DMS53 treated with DMSO at 0.1 percent for 48 hours (cell line): ENCODE measurements at regions not wholly inside any gene's neighbourhood (a gene's known extent, or its start where the extent isn't known, plus 50 kb on each side); places are given as distances from the start of the nearest gene placed in this dataset.

ENCODE experiments used
- DNase-seq: peaks from one replicate; lab custom pipeline; 2025; ENCODE audit not compliant: unreplicated experiment; lab: John Stamatoyannopoulos, UW

- DNase-seq: no peak
Observed at GRCh38 chr12:93151079-93151762, 222.1 kb upstream of the EEA1 start.

- DNase-seq: no peak
Observed at GRCh38 chr12:93152617-93153016, 223.5 kb upstream of the EEA1 start.

GRCh38 chr12:93153321-93153720 lies 224.2 kb upstream of the EEA1 start:
- DNase-seq: no peak

GRCh38 chr12:93154096-93154728 lies 223.5 kb upstream of the NUDT4 start:
- no peak for DNase-seq

GRCh38 chr12:93154753-93155480 lies 222.8 kb upstream of the NUDT4 start:
- DNase-seq: no peak

- no peak for DNase-seq
Observed at GRCh38 chr12:93156086-93156716, 221.5 kb upstream of the NUDT4 start.

- DNase-seq: no peak
Observed at GRCh38 chr12:93157279-93157678, 220.4 kb upstream of the NUDT4 start.

GRCh38 chr12:93158065-93158843 lies 219.5 kb upstream of the NUDT4 start:
- DNase-seq: no peak

- DNase-seq: no peak
Observed at GRCh38 chr12:93163260-93164036, 214.3 kb upstream of the NUDT4 start.

DNA sequence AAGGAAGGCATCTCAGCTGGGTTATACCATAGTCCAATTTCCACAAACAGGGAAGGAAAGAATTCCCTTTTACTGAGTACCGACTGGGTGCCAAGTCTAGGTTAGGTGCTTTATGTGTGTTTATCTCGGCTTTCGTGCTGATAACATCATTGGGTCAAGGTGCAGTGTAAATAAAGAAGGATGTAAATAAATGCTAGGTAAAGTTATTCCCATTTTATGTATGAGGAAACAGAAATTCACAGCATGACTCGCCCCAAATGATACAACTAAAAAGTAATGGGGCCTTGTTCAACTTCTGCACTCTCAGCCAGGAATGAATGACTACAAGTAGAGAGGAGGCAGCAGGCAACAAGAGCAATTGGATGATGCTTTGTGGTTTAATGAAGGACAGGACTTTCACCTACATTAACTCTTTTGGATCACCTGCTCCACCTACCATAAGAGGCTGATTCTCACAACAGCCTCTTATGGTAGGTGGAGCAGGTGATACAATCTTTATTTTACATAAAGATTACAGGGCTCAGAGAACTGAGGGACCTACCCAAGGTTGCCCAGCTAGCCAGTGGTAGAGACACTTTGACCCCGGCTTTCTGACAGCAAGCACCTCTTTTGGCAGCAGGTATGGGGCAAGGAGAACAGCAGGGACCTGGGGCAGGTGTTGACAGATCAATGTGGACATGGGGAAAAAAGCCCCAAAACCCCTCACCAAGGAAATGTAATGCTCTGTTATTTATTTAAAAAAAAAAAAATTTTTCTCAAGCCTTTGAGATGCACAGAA lies 213.4 kb upstream of the NUDT4 start:
- DNase-seq: no peak

- DNase-seq: no peak
Observed at GRCh38 chr12:93165384-93165932, 212.3 kb upstream of the NUDT4 start.

DNA sequence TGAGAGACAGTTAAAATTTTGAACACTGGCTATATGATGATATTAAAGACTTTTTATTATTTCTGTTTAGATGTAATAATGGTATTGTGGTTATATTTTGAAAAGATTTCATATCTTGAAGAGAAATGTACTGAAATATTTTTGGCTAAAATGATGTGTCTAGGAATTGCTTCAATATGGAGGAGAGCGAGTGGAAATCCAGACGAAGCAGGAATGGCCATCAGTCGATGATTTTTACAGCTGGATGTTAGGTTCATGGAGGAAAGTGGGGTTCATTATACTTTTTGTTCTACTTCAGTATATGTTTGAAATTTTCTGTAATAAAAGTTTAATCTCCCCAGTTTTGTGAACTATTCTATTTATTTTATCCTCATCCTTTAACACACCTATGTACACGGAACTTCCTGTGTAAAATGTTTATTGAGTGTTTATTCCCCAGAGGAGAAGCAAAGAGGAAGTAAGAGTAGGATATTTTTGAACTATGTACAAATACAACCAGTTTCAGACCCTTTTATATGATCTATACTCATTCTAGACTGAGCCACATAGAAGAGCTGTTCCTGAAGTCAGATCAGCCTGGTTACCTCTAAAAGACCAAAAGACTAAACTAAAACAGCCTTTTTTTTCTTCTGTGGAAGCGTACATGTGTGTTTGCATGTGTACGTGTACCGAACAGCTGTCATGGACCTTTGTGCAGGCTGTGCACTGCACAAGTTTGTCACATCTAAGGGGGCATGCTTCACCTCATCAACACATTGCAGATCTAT lies 211.0 kb upstream of the NUDT4 start:
- no peak for DNase-seq

- DNase-seq: no peak
Observed at GRCh38 chr12:93167331-93167730, 210.4 kb upstream of the NUDT4 start.

DNA sequence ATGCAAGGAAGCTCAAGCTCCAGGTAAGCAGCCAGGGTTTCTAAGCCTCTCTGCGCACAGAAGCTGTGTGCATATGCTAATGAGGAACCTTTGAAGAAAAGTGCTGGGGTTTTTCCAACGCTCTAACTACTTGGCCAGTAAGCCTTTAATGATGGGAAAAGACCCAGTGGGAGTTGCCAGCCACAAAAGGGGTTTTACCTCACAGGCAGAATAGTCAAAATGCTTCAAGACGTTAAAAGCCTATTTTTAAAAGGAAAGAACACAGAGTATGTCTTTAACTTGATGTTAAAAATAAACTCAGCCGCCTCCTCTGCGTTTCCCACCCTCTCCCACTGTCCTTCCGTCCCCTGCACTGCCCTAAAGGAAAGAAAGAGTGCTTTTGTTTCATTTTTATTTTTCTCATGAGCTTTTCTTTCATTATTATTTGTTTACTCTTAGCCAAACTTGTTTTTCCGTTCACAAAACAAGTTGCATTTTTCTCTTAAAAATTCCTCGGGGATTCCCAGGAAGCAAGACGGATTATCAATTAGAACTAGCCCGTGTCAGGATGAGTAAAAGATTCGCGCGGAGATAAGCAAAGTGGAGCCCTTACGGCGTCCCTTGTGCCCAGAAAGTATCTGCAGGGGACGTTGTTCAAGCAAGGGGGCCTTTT lies 209.8 kb upstream of the NUDT4 start:
- peak; percentile 59 for DNase-seq

DNA sequence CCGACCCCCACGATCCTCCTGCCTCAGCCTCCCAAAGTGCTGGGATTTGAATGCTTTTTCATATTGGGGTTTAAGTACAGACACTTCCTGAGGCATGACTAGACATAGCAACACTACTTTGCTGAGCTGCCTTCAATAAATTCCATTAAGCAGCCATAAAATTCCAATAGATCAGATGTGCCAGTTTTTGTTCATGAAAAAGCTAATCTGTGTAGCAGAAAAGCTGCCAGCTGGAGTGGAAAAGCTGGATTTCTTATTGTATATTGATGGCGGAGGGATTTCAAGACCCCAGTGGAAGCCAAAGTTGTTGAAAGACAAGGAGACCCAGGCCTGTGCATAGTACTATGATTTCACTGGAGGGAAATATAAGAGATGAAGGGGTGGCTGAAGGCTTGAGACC lies 209.0 kb upstream of the NUDT4 start:
- DNase-seq: no peak

GRCh38 chr12:93169536-93169935 lies 208.2 kb upstream of the NUDT4 start:
- no peak for DNase-seq

DNA sequence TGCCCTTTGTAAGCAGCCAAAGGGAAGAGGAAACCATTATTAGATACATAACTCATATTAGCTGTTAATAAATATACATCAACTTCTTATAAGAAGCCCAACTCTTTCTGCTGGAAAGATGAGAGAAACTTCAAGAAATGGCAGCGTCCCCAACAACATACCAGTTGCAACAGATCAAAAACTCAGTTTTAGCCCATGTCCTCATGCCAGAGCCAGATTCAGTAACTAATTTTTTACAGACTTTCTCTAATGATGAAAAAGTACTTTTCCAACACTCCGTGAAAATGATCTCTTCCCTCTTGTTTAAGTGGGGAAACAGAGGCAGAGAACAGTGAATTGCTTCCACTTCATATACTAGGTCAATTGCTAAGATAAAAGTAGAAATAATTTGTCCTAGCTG lies 206.8 kb upstream of the NUDT4 start:
- DNase-seq: no peak
